ENCODE measurements at regions not wholly inside any gene's neighbourhood (a gene's known extent, or its start where the extent isn't known, plus 50 kb on each side); places are given as distances from the start of the nearest gene placed in this dataset.

- TF ChIP-seq JARID2 (CRISPR knock-in tag; IDR thresholded peaks at IDR 0.05; ENCODE audit: insufficient replicate concordance) (no peak), POLR2A (IDR thresholded peaks at IDR 0.05; ENCODE audit: insufficient read depth in 1 of 2, low read depth in 2 of 2, low read length in 2 of 2) (no peak)
Observed at GRCh38 chr7:123047955-123048354, 52.5 kb upstream of the TAS2R16 start.

All from HepG2 (cell line).